AG04449 (cell line): ENCODE measurements at regions not wholly inside any gene's neighbourhood (a gene's known extent, or its start where the extent isn't known, plus 50 kb on each side); places are given as distances from the start of the nearest gene placed in this dataset.

Experiments used
- CTCF ChIA-PET: fragments of 350-600 bp; formaldehyde crosslinking; extraction: SDS; loops from one replicate; lab custom pipeline; 2021; ENCODE audit warnings: antibody characterized with exemption; lab: Yijun Ruan, JAX
- POLR2A ChIA-PET: fragments of 400-600, 350-600 bp; formaldehyde crosslinking; extraction: SDS; loops from one replicate; lab custom pipeline; 2020; ENCODE audit warnings: antibody characterized with exemption, inconsistent platforms; lab: Yijun Ruan, JAX
- DNase-seq: peaks from one replicate; pipeline ENCODE4 v3.0.0-alpha.2; 2010; ENCODE audit warnings: low read depth, low spot score
- H3K4me3 ChIP-seq: 2 replicates; pipeline ENCODE4 v1.5.1; 2011; ENCODE audit warnings: low read depth, mild to moderate bottlenecking, control low read depth, low read length
- CTCF ChIP-seq: IDR thresholded peaks from one replicate; pipeline ENCODE4 v1.5.1; 2011; ENCODE audit warnings: mild to moderate bottlenecking, moderate library complexity, low read length, control low read depth, inconsistent platforms; ENCODE audit not compliant: insufficient read depth; ENCODE audit errors: missing control alignments

GRCh38 chr22:22130953-22131608 lies 113.5 kb upstream of the VPREB1 start:
- DNase-seq = no peak
- no peak overlapping the region for H3K4me3 ChIP-seq
- CTCF ChIA-PET = interaction anchor here (1.3 kb wide), 1 partner anchor 20 kb away, joined by 3 read pairs; no protein-coding TSS in a partner anchor
- TF ChIP-seq CTCF = no peak
- POLR2A ChIA-PET = no interaction called here

GRCh38 chr22:22129387-22129786 lies 115.2 kb upstream of the VPREB1 start:
- ChIA-PET POLR2A (no interaction called here), CTCF (no interaction called here)
- no peak for DNase-seq
- no peak for TF ChIP-seq CTCF
- no peak overlapping the region for H3K4me3 ChIP-seq

DNA sequence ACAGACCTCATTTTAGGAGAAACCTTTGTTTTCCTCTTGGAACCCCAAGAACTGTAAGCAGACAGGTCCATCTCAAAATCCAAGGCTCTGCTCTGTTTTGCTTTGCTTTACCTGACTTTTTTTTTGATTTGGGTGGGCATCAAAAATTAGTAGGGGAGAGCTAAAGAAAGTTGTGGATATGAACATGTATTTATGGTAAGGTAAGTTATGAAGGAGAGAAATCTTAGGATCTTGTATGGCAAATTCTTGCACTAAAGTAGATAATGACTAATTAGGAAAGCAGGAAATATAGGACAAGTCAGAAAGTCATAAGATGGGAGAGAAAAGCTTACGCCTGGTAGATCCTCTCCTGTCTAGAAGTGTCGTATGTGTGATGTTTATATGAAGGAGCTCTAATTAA lies 116.1 kb upstream of the VPREB1 start:
- CTCF ChIA-PET = interaction anchor here (1.4 kb wide), 1 partner anchor 8 kb away, joined by 4 read pairs; no protein-coding TSS in a partner anchor
- POLR2A ChIA-PET = no interaction called here
- H3K4me3 ChIP-seq = no peak overlapping the region
- TF ChIP-seq CTCF = no peak
- DNase-seq = no peak

DNA sequence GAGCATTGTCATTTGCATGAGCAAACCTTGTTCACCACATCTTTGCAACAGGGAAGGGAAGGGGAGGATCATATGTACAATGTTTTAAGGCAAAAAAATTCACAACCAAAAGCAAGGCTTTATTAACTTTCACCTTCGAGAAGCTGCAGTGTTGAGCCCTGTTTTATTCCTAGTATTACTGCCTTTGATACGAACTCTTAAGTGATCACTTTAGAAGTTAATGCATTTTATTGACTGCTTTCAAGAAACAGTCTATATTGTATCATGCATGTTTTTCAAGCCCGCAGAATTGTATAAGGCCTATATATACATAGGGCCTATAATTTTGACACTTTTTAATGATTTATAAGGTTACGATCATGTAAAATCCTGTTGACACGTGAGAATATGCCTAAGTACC lies 117.5 kb upstream of the VPREB1 start:
- no peak overlapping the region for H3K4me3 ChIP-seq
- no peak for DNase-seq
- no peak for TF ChIP-seq CTCF
- ChIA-PET POLR2A (no interaction called here), CTCF (no interaction called here)

- no peak overlapping the region for H3K4me3 ChIP-seq
- ChIA-PET POLR2A (no interaction called here), CTCF (no interaction called here)
- TF ChIP-seq CTCF = no peak
- DNase-seq = no peak
Measured at GRCh38 chr22:22125579-22126468, 118.8 kb upstream of the VPREB1 start.

GRCh38 chr22:22125028-22125578 lies 119.5 kb upstream of the VPREB1 start:
- ChIA-PET CTCF (no interaction called here), POLR2A (no interaction called here)
- TF ChIP-seq CTCF = no peak
- DNase-seq = no peak
- no peak overlapping the region for H3K4me3 ChIP-seq
